Astrocyte (in vitro differentiated cells and primary cell): ENCODE measurements at regions not wholly inside any gene's neighbourhood (a gene's known extent, or its start where the extent isn't known, plus 50 kb on each side); places are given as distances from the start of the nearest gene placed in this dataset.

Experiments used
- DNase-seq: peaks from one replicate; pipeline ENCODE4 v3.0.0-alpha.2; 2010; ENCODE audit warnings: low read depth
- FAIRE-seq: peaks from 2 replicates; lab custom pipeline; 2011; peaks lifted over from hg19 to GRCh38; lab: Jason Lieb, UNC
- H2AFZ ChIP-seq: 2 replicates; pipeline ENCODE4 v1.6.0; 2012; ENCODE audit warnings: low read depth, low read length, inconsistent platforms
- H3K27ac ChIP-seq: 2 replicates; pipeline ENCODE4 v1.5.1; 2011; ENCODE audit warnings: low read depth, low read length, inconsistent platforms
- H3K27me3 ChIP-seq: 2 replicates; pipeline ENCODE4 v1.6.0; 2011; ENCODE audit warnings: low read length, inconsistent platforms; ENCODE audit not compliant: insufficient read depth
- H3K36me3 ChIP-seq: 2 replicates; pipeline ENCODE4 v1.5.1; 2011; ENCODE audit warnings: low read length, inconsistent platforms; ENCODE audit not compliant: insufficient read depth
- H3K4me1 ChIP-seq: 2 replicates; pipeline ENCODE4 v1.5.1; 2011; ENCODE audit warnings: low read length, inconsistent platforms; ENCODE audit not compliant: insufficient read depth
- H3K4me2 ChIP-seq: 2 replicates; pipeline ENCODE4 v1.6.0; 2012; ENCODE audit warnings: low read length, inconsistent platforms
- H3K4me3 ChIP-seq: 2 replicates; pipeline ENCODE4 v1.5.1; 2011; ENCODE audit warnings: low read depth, mild to moderate bottlenecking, low read length, inconsistent platforms; ENCODE audit not compliant: insufficient read depth
- H3K79me2 ChIP-seq: 2 replicates; pipeline ENCODE4 v1.6.0; 2012; ENCODE audit warnings: mild to moderate bottlenecking, low read length, inconsistent platforms; ENCODE audit not compliant: insufficient read depth
- H3K9ac ChIP-seq: 2 replicates; pipeline ENCODE4 v1.6.0; 2012; ENCODE audit warnings: mild to moderate bottlenecking, low read length, inconsistent platforms
- H3K9me3 ChIP-seq: 2 replicates; pipeline ENCODE4 v1.5.1; 2012; ENCODE audit warnings: low read depth, mild to moderate bottlenecking, low read length, inconsistent platforms; ENCODE audit not compliant: insufficient read depth
- H4K20me1 ChIP-seq: 2 replicates; pipeline ENCODE4 v1.6.0; 2012; ENCODE audit warnings: low read length, inconsistent platforms; ENCODE audit not compliant: insufficient read depth
- H3K27ac Mint-ChIP-seq: one replicate; pipeline ENCODE4 v1.8.0; 2021; ENCODE audit warnings: mild to moderate bottlenecking, mixed read lengths; ENCODE audit not compliant: unreplicated experiment
- H3K27me3 Mint-ChIP-seq: one replicate; pipeline ENCODE4 v1.8.0; 2021; ENCODE audit warnings: low read depth, mixed read lengths; ENCODE audit not compliant: unreplicated experiment
- H3K36me3 Mint-ChIP-seq: one replicate; pipeline ENCODE4 v1.8.0; 2021; ENCODE audit warnings: low read depth, mixed read lengths; ENCODE audit not compliant: unreplicated experiment
- H3K4me1 Mint-ChIP-seq: one replicate; pipeline ENCODE4 v1.8.0; 2021; ENCODE audit warnings: low read depth, mixed read lengths; ENCODE audit not compliant: unreplicated experiment
- H3K4me3 Mint-ChIP-seq: one replicate; pipeline ENCODE4 v1.8.0; 2021; ENCODE audit warnings: mild to moderate bottlenecking, moderate library complexity, mixed read lengths; ENCODE audit not compliant: unreplicated experiment
- H3K9me3 Mint-ChIP-seq: one replicate; pipeline ENCODE4 v1.8.0; 2021; ENCODE audit warnings: mild to moderate bottlenecking, mixed read lengths; ENCODE audit not compliant: unreplicated experiment
- CTCF ChIP-seq: IDR thresholded peaks from 2 replicates; pipeline ENCODE4 v1.5.1; 2011; ENCODE audit warnings: low read depth, mild to moderate bottlenecking, inconsistent platforms, low read length, moderate library complexity; ENCODE audit not compliant: insufficient read depth
- EZH2 ChIP-seq: IDR thresholded peaks from 2 replicates; pipeline ENCODE4 v1.6.1; 2012; ENCODE audit warnings: mild to moderate bottlenecking, low read length, inconsistent platforms; ENCODE audit not compliant: insufficient read depth

- DNase-seq = no peak
- H3K79me2 ChIP-seq = no peaks in the 10 kb centered on the region
- H3K27me3 ChIP-seq = peaks cover 74% of the 10 kb centered on the region
- no peak overlapping the region for H3K9ac ChIP-seq
- peaks cover 9% of the 10 kb centered on the region for H3K9me3 ChIP-seq
- Mint-ChIP-seq H3K27ac (no peak overlapping the region), H3K9me3 (no peaks in the 10 kb centered on the region), H3K36me3 (no peaks in the 10 kb centered on the region), H3K27me3 (peaks cover 79% of the 10 kb centered on the region), H3K4me1 (peaks cover 5% of the 10 kb centered on the region), H3K4me3 (peak overlapping the region; percentile 75)
- no peak overlapping the region for H3K4me3 ChIP-seq
- peaks cover 4% of the 10 kb centered on the region for H3K4me1 ChIP-seq
- peak overlapping the region; percentile 26 for H3K4me2 ChIP-seq
- H2AFZ ChIP-seq = no peak overlapping the region
- no peaks in the 10 kb centered on the region for H4K20me1 ChIP-seq
- FAIRE-seq = no peak
- no peak for TF ChIP-seq EZH2
- no peak for TF ChIP-seq CTCF
- H3K27ac ChIP-seq = no peak overlapping the region
- H3K36me3 ChIP-seq = no peaks in the 10 kb centered on the region
Observed at GRCh38 chr5:50968356-50969149, 302.1 kb downstream of the PARP8 start.

DNA sequence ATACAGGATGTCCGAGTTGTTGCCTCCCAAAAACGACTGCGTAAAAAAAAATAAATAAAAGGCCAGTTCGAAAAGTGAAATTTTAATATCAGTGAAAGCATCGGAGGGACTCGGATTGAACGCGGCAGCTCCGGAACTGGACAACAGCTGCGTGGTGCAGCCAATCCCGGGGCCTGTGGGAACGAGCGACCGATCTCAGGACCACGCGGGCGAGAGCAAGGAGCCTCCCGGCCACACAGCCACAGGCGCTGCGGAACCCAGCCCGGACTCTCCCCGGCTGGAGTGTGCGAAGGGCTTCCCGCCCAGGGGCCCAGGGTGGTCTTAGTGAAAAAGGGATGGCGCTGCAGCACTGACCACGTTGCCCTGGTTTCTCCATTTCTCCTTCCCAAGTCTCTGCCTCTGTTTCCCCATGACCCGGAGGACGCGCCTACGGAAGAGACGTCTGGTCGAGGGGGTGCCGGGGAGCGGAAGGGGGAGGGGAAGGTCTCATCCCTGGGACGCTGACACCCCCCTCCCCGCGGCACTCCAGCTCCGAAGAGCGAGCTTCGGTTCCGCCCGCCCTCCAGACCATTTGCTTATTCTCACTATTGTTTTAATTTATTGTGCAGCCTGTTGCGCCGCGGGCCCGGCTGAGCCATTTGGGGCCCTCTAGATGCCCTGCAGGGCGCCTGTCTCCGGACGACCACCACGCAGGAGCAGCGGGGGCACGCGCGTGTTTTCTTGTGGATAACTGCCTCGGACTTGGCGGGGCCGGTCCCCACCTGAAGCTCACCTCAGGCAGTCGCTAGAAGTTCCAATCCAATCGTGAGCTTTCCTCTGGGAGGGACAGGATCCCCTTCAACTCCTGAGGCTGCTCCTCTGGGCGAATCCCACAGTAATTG, 303.0 kb downstream of the PARP8 start:
- TF ChIP-seq CTCF = no peak
- peak; percentile 74 for TF ChIP-seq EZH2
- no peak overlapping the region for H3K27ac Mint-ChIP-seq
- no peaks in the 10 kb centered on the region for H3K36me3 Mint-ChIP-seq
- Histone ChIP-seq H3K27me3 (peaks cover 66% of the 10 kb centered on the region), H3K27ac (no peak overlapping the region), H3K4me2 (peak overlapping the region; percentile 26), H2AFZ (no peak overlapping the region), H3K9ac (no peak overlapping the region), H3K4me1 (peaks cover 4% of the 10 kb centered on the region), H3K79me2 (no peaks in the 10 kb centered on the region), H3K36me3 (no peaks in the 10 kb centered on the region), H3K9me3 (peaks cover 9% of the 10 kb centered on the region), H4K20me1 (no peaks in the 10 kb centered on the region), H3K4me3 (no peak overlapping the region)
- DNase-seq (no peak), FAIRE-seq (no peak)
- H3K27me3 Mint-ChIP-seq = peaks cover 72% of the 10 kb centered on the region
- H3K9me3 Mint-ChIP-seq = no peaks in the 10 kb centered on the region
- H3K4me1 Mint-ChIP-seq = peaks cover 5% of the 10 kb centered on the region
- H3K4me3 Mint-ChIP-seq = peak overlapping the region; percentile 64
